GM12864 (cell line): ENCODE measurements at regions not wholly inside any gene's neighbourhood (a gene's known extent, or its start where the extent isn't known, plus 50 kb on each side); places are given as distances from the start of the nearest gene placed in this dataset.
"Not testable (repeated sequence)": the region's sequence is repeated elsewhere in the genome, so short reads cannot be mapped to it uniquely, and the experiment has no call there.

ENCODE experiments used
- DNase-seq: peaks from one replicate; pipeline ENCODE4 v3.0.0-alpha.2; 2011; ENCODE audit warnings: low read depth
- H3K4me3 ChIP-seq: 2 replicates; pipeline ENCODE4 v1.5.1; 2011; ENCODE audit warnings: mild to moderate bottlenecking, low read depth, low read length, control low read depth
- TF ChIP-seq, protein P1 (sequence below): IDR thresholded peaks from 2 replicates; pipeline ENCODE4 v1.5.1; 2011; ENCODE audit warnings: low read depth, mild to moderate bottlenecking, moderate library complexity, low read length, control low read depth, inconsistent platforms; ENCODE audit errors: missing control alignments

DNA sequence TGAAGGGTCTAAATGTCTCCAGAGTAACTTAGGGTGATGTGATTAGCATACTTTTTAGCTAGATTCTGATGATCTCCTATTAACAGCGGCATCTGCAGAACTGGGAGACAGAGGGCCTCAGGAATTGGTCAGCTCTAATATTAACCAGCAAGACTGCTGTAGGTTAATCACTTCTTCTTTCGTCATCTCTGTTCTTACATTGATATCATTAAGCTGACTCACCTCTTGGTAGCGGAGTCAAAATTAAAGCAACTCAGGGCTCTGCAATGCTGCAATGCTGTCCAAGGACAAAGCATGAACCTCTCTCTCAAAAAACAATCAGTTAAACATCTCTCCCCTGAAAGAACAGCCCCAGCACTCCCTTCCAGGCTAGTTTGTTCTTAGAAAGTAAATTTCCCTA, 57.5 kb upstream of the TRA2B start:
- TF ChIP-seq, protein P1, sequence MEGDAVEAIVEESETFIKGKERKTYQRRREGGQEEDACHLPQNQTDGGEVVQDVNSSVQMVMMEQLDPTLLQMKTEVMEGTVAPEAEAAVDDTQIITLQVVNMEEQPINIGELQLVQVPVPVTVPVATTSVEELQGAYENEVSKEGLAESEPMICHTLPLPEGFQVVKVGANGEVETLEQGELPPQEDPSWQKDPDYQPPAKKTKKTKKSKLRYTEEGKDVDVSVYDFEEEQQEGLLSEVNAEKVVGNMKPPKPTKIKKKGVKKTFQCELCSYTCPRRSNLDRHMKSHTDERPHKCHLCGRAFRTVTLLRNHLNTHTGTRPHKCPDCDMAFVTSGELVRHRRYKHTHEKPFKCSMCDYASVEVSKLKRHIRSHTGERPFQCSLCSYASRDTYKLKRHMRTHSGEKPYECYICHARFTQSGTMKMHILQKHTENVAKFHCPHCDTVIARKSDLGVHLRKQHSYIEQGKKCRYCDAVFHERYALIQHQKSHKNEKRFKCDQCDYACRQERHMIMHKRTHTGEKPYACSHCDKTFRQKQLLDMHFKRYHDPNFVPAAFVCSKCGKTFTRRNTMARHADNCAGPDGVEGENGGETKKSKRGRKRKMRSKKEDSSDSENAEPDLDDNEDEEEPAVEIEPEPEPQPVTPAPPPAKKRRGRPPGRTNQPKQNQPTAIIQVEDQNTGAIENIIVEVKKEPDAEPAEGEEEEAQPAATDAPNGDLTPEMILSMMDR = no peak
- H3K4me3 ChIP-seq = no peak overlapping the region
- DNase-seq = no peak

DNA sequence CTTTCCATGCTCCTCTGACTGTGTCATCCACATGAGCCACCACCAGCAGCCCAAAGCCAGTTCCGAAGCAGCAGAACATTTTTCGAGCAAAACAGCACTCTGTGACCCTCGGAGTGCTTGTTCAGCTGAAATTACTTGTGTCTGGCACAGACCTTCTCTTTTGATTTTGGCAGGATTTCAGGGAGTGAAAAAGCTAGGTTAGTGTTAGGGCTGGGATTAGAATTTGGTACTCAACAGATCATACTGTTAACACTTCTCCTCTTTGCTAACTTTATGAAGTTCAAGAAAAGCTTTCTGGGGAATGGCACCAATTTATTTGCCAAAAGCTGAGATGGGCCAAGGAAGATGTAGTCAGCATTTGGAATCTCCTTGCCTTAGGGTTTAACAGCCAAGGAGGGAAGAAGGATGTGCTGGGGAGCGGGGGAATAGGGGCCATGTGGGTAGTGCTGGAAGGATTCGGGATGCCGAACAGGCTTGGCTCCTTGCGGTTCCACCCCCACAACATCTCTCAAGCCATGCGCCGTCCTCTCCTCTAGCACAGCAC, 55.1 kb upstream of the TRA2B start:
- no peak overlapping the region for H3K4me3 ChIP-seq
- TF ChIP-seq, protein P1 = no peak
- no peak for DNase-seq

DNA sequence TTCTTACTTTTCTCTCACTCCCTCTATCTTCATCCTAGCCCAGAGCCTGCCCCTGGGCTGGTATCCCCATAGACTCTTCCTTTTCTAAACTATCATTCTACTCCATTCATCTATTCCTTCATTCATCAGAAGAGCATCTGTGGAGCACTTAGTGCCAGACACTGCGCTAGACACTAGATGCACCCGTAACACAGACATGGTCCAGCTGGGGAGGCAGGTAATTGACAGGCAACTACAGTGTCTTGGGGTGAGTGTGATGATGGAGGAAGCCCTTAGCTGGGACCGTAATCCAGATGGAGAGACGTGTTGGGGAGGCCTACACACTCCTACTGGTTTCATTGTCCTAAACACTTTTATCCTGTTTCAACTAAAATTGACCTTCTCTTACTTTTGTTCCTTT, 53.2 kb upstream of the TRA2B start:
- not testable (repeated sequence) for DNase-seq, H3K4me3 ChIP-seq

DNA sequence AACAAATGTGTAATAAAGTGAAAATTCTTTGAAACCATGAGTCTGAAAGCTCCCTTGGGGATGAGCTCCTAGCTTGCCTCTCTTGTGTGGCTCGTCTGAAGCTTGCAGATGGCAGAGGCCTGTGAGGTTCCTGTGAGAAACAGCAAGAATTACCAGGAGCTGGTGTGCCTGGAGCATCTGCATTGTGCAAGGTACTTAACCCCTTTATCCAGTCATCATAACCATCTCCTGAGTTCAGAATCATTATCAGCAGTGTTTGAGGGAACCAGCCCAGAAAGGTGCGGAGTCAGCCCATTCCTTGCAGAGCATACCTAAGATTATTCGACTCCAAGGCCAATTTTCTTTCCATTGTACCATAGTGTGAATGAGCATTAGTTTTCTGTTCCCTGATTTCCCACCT, 51.7 kb upstream of the TRA2B start:
- TF ChIP-seq, protein P1 = no peak
- DNase-seq = no peak
- H3K4me3 ChIP-seq = no peak overlapping the region

DNA sequence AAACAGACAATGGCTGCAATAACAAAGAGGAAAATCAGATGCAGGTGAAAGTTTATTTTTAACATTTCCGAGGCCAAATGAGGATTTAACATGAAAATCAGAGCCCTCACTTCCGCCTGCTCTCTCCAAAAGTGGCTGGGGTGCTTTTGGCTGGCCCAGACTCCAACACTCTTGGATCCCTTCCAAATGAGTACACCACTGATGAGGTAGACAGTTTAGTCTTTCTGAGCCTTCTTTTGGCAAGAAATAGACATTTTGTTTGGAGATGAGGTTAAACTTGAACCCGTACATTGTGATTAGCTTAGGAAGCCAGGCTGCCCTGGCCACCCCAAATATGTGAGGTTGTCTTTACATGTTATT, 51.0 kb upstream of the TRA2B start:
- TF ChIP-seq, protein P1 = no peak
- no peak for DNase-seq

DNA sequence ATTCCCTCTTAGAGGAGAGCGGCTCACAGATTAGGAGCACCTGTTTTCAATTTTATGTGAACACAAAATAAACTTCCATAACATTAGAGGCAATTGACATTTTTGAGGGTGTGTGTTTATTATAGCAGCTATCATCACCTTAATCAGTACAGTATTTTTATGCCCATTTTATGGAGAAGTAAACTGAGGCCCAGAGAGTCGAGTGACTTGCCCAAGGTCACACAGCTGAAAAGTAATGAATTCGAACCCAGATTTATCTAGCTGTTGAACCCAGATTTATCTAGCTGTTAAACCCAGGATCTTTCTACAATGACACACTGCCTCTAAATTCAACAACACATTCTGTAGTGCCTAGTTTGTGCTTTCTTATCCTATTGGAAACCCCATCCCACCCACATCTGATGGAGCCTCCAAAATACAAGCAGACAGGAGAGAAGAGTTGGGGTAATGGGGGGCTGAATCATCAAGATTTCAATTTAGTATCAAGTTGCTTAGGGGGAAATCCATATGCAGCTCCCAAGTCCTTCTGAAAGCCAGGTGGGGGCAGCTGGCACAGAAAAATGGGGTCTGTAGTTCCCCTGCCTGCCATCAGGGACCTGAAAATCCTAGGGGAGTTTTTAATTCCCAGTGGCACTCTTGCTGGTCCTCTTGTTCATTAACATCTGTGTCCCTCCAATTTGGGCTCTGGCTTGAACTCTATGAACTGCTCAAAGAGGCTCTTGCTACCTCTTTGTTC, 50.4 kb upstream of the TRA2B start:
- DNase-seq = no peak
- H3K4me3 ChIP-seq = no peak overlapping the region
- TF ChIP-seq, protein P1 = peak; percentile 11

More for the DNA sequence above, 51.0 kb upstream of the TRA2B start:
- no peak overlapping the region for H3K4me3 ChIP-seq
